ENCODE measurements at regions not wholly inside any gene's neighbourhood (a gene's known extent, or its start where the extent isn't known, plus 50 kb on each side); places are given as distances from the start of the nearest gene placed in this dataset.

DNA sequence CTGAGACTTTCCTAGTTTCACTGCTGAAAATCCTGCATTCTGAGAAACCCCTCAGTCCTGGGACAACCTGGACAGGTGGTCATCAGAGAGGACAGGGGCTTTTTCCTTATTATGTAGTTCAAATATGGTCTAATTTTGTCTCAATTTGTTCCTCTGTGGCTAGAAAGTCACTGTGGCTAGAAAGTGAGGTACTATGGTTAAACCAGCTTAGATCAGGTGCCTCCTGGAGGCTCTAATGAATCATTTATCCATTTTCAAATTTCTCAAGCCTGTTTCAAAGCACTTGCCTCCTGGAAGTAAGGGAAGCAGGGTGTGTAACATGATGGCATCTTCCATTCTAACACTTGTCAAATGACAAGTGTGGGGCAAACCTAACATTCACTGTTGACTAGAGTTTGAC, 326.8 kb downstream of the PIK3C3 start:
- peaks cover 6 to 7% of the 10 kb centered on the region in 2 donors for H3K4me1 ChIP-seq (replicated peaks in 1 of 2)
- H3K4me3 ChIP-seq, result no peak overlapping the region
- in situ Hi-C loops (cut with MboI; ENCODE audit: low pct_unique_long_range_greater_than_20kb in 2 of 9, low sequenced_read_pairs in 9 of 9, unreplicated experiment in 9 of 9), result loop anchor here in 2 of 9 experiments (25.0 kb wide), 4 partner anchors 170 to 1280 kb away; no protein-coding TSS in a partner anchor
- ATAC-seq (replicated peaks in 6 of 8), result no peak
- no peak overlapping the region for H3K27ac ChIP-seq

DNA sequence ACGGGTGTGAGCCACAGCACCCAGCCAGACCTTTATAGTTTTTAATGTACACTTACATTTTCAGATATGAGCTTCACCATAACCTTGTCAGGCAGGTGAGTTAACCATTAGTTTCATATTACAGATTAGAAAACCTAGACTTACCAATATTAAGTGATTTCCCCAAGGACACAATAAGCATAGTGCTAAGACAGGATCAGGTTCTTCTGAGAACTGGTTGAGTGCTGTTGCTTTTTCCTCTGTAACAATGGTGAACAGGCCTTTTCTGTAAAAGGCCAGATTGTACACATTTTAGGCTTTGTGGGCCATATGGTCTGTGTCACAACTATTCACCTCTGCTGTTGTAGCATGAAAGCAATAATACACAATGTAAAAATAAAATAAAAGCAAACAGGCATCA, 332.0 kb downstream of the PIK3C3 start:
- ATAC-seq (replicated peaks in 6 of 8), result no peak
- Histone ChIP-seq H3K27ac (no peak overlapping the region), H3K4me3 (no peak overlapping the region), H3K4me1 (replicated peaks in 1 of 2) (peaks cover 0 to 17% of the 10 kb centered on the region in 2 donors)
- 0 to 100% (median 75%) methylated on average over 1 of the region's 1 CpG; no CpG with 5 or more reads in 4 of the 10 experiments for WGBS, 10 experiments
- in situ Hi-C loops (cut with MboI; ENCODE audit: low pct_unique_long_range_greater_than_20kb in 2 of 9, low sequenced_read_pairs in 9 of 9, unreplicated experiment in 9 of 9), result loop anchor here in 2 of 9 experiments (25.0 kb wide), 4 partner anchors 175 to 1275 kb away; no protein-coding TSS in a partner anchor

DNA sequence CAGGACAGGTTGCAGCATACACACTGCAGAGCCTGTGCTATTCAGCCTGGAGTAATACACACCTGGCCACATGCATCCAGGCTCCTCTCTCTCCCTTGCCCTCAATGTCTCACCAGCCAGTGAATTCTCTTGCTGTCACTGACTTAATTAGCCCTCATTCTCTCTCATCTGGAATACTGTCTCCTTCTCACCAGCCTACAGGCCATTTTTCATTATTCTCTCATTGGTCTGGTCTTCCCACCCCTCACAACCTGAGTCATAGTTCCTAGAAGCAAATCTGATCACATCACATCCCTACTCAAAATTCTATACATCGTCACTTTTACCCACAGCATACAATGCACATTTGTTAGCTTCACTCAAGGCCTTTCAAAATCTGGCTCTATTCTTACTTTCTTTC, 333.1 kb downstream of the PIK3C3 start:
- peaks cover 0 to 17% of the 10 kb centered on the region in 2 donors for H3K4me1 ChIP-seq (replicated peaks in 1 of 2)
- in situ Hi-C loops (cut with MboI; ENCODE audit: low pct_unique_long_range_greater_than_20kb in 2 of 9, low sequenced_read_pairs in 9 of 9, unreplicated experiment in 9 of 9), result loop anchor here in 2 of 9 experiments (25.0 kb wide), 4 partner anchors 176 to 1274 kb away; no protein-coding TSS in a partner anchor
- H3K4me3 ChIP-seq, result no peak overlapping the region
- peak in 5 of 8 experiments; percentile 25 to 69 (median 53) for ATAC-seq (replicated peaks in 6 of 8)
- H3K27ac ChIP-seq, result no peak overlapping the region
- WGBS, 10 experiments, result 43 to 100% (median 80%) methylated on average over 1 of the region's 1 CpG; no CpG with 5 or more reads in 2 of the 10 experiments

DNA sequence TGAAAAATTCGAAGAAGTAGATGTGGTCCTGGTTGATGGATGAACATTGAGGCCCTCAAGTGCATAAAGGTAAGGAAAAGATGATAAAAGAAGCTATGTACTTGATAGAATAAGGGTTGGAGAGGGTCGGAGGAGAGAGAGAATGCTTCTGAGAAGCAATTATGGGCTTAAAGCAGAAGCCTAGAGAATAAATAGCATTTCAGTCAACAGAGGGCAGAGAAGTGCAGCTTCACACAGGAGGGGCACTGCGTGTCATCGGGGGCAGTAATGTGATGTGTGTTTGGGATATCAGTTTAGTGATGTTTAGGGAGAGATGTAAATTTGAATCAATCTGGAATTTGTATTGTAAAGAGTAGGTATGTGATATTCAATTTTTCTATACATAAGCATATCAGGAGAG, 334.5 kb downstream of the PIK3C3 start:
- H3K4me3 ChIP-seq, result no peak overlapping the region
- no peak for ATAC-seq (replicated peaks in 6 of 8)
- no peak overlapping the region for H3K27ac ChIP-seq
- WGBS, 10 experiments, result 17 to 84% (median 58%) methylated on average over 1 to 4 of the region's 4 CpGs; no CpG with 5 or more reads in 2 of the 10 experiments
- H3K4me1 ChIP-seq (replicated peaks in 1 of 2), result peaks cover 4 to 22% of the 10 kb centered on the region in 2 donors
- in situ Hi-C loops (cut with MboI; ENCODE audit: low pct_unique_long_range_greater_than_20kb in 2 of 9, low sequenced_read_pairs in 9 of 9, unreplicated experiment in 9 of 9), result loop anchor here in 2 of 9 experiments (25.0 kb wide), 4 partner anchors 177 to 1273 kb away; no protein-coding TSS in a partner anchor

DNA sequence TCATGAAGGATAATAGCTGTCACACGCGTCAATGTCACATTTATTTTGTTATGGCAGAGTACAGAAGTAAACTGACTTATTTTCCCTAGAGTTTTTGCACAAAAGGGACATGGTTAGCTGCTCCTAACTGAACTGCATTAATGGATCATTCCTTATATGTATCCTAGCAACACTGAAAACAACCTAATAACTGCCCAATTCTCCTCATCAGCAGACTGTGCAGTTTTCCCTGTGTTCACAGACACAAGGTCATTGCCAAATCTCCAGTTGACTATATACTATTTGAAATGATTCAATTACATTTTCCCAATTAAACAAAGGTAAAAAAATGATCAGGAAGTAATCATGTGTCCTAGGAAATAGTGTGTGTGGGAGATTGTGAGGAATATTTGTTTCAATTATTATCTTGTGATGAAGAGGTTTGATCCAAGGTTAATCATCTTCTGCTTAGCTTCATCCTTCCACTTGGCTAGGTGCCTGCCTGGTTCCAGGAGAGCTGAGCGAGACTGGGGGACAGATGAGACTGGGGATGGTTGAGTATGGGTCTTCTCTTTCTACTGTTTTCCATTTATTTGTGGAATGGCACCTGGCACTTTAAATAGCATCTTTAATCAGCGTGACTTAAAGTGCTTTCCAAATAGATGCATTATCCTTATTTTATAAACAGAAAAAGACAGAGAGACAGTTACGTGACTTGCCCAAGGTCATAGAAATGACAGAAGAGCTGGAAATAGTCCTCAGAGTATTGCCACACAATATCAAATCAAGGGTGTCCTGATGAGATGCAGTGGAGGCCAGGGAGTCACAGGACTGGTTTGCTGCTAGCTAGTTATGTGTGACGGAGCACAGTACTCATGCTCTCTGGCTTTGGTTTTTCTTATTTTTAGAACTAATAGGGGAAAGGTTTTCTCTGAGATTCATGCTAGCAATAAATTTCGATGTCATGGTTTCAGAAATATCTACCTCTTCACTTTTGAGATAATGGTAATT, 335.6 kb downstream of the PIK3C3 start:
- in situ Hi-C loops (cut with MboI; ENCODE audit: low pct_unique_long_range_greater_than_20kb in 2 of 9, low sequenced_read_pairs in 9 of 9, unreplicated experiment in 9 of 9), result loop anchor here in 2 of 9 experiments (10.0 to 25.0 kb wide), 5 partner anchors 178 to 1272 kb away; partner anchors contain the start of gene SYT4 (in 1 of the 2)
- peaks cover 5 to 26% of the 10 kb centered on the region in 2 donors for H3K4me1 ChIP-seq (replicated peaks in 1 of 2)
- no peak overlapping the region for H3K4me3 ChIP-seq
- H3K27ac ChIP-seq, result no peak overlapping the region
- peak in 3 of 8 experiments; percentile 32 to 61 (median 43) for ATAC-seq (replicated peaks in 6 of 8)
- 26 to 100% (median 71%) methylated on average over 2 to 7 of the region's 7 CpGs for WGBS, 10 experiments

DNA sequence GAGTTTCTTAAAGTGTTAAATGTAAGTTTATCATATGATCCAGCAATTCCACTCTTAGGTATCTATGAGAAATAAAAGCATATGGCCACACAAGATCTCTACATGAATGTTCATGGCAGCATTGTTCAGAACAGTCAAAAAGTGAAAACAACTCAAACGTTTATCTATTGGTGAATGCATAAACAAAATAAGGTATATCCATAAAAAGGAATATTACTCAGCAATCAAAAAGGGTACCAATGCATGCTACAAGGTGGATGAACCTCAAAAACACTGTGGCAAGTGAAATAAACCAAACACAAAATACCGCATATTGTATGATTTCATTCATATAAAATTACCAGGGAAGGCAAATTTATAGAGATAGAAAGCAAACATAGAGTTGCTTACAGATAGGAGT, 337.6 kb downstream of the PIK3C3 start:
- peaks cover 5 to 26% of the 10 kb centered on the region in 2 donors for H3K4me1 ChIP-seq (replicated peaks in 1 of 2)
- 7 to 96% (median 68%) methylated on average over 1 to 2 of the region's 2 CpGs; no CpG with 5 or more reads in 2 of the 10 experiments for WGBS, 10 experiments
- in situ Hi-C loops (cut with MboI; ENCODE audit: low pct_unique_long_range_greater_than_20kb in 2 of 9, low sequenced_read_pairs in 9 of 9, unreplicated experiment in 9 of 9), result loop anchor here in 2 of 9 experiments (10.0 to 25.0 kb wide), 5 partner anchors 180 to 1270 kb away; partner anchors contain the start of gene SYT4 (in 1 of the 2)
- H3K27ac ChIP-seq, result no peak overlapping the region
- no peak for ATAC-seq (replicated peaks in 6 of 8)
- H3K4me3 ChIP-seq, result no peak overlapping the region

DNA sequence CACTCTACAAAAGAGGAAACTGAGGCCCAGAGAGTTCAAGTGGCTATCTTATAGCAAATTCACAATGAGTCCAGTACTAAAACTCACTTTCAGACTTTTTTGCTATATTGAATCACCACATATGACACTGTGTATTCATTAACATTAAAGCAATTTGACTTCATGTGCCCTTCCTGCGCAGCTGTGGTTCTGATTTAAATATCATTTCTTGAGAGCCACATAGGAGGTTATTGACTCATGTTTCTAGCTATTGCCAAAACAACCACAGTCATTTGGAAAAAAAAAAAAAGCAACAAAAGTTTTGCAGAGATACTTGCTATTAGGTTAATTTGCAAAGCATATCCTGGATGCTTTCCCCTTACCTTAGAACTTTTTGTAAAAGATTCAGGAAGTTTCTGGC, 341.2 kb downstream of the PIK3C3 start:
- 17 to 100% (median 94%) methylated on average over 1 of the region's 1 CpG; no CpG with 5 or more reads in 2 of the 10 experiments for WGBS, 10 experiments
- in situ Hi-C loops (cut with MboI; ENCODE audit: low pct_unique_long_range_greater_than_20kb in 2 of 9, low sequenced_read_pairs in 9 of 9, unreplicated experiment in 9 of 9), result loop anchor here in 2 of 9 experiments (10.0 to 25.0 kb wide), 5 partner anchors 184 to 1266 kb away; partner anchors contain the start of gene SYT4 (in 1 of the 2)
- Histone ChIP-seq H3K4me1 (replicated peaks in 1 of 2) (peaks cover 9 to 14% of the 10 kb centered on the region in 2 donors), H3K27ac (no peak overlapping the region), H3K4me3 (no peak overlapping the region)
- no peak for ATAC-seq (replicated peaks in 6 of 8)

DNA sequence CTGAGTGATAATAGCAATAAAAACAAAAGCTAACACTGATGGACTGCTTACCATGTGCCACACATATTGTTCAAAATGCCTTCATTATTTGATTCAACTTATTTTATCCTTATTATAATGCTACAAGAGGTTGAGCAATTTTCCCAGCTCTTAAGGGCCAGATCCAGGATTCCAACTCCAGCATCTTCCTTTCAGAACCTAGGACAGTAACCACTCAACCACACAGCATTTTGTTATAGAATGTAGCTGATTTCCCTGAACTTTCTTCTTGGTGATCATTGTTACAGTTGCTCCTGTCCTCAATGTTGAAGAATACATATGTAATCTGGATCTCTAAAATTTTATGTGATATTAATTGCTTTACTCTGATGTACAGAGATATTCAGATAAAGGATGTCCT, 341.7 kb downstream of the PIK3C3 start:
- no peak overlapping the region for H3K4me3 ChIP-seq
- in situ Hi-C loops (cut with MboI; ENCODE audit: low pct_unique_long_range_greater_than_20kb in 2 of 9, low sequenced_read_pairs in 9 of 9, unreplicated experiment in 9 of 9), result loop anchor here in 2 of 9 experiments (10.0 to 25.0 kb wide), 5 partner anchors 184 to 1266 kb away; partner anchors contain the start of gene SYT4 (in 1 of the 2)
- H3K4me1 ChIP-seq (replicated peaks in 1 of 2), result peaks cover 9 to 14% of the 10 kb centered on the region in 2 donors
- no peak overlapping the region for H3K27ac ChIP-seq
- no peak for ATAC-seq (replicated peaks in 6 of 8)

DNA sequence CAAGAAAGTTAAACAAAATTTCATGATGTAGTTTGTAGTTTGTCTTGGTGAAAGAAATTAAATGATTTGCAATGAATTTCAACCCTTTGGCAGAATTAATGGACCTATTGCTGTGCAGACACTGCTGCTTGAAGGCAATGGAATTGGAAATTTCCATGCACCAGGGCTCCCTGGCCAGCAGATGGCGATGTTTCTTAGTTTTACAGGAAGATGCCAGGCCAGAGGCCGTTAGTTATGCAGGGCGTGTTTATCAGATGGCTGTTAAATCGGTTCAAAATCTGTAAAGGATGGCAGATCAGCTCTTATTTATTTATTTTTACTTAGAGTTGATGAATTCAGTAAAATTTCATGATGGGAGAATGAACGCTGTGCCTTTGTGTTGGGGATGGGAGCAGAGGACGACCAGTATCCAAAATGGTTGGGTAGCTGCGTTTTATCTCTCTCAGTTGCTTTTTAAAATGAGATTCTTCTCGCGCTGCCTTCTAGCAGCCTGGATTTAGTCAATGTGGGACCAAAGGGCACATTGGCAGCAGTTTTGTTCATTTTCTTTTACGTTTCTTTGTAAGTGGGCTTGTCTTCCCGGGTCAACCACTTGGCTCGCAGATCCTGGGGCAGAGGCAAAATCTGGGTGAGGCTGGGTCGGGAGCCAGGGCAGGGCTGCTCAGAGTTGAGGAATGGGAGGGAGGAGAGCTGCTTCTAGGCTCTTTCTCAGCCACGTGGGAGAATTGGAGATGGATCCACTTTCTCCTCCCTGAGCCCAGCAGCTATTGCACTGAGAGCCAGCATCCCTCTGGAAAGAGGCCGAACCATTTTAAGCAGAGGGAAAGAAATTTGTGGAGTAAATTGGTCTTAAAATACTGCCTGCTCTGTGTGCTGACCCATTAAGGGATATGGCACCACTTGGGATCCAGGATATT, 344.0 kb downstream of the PIK3C3 start:
- Histone ChIP-seq H3K27ac (no peak overlapping the region), H3K4me3 (no peak overlapping the region), H3K4me1 (replicated peaks in 1 of 2) (peaks cover 9 to 17% of the 10 kb centered on the region in 2 donors)
- WGBS, 10 experiments, result 1 to 68% (median 36%) methylated on average over 2 to 14 of the region's 15 CpGs
- in situ Hi-C loops (cut with MboI; ENCODE audit: low pct_unique_long_range_greater_than_20kb in 2 of 9, low sequenced_read_pairs in 9 of 9, unreplicated experiment in 9 of 9), result loop anchor here in 2 of 9 experiments (10.0 to 25.0 kb wide), 5 partner anchors 187 to 1263 kb away; partner anchors contain the start of gene SYT4 (in 1 of the 2)
- peak; percentile 84 to 96 (median 92) for ATAC-seq (replicated peaks in 6 of 8)

DNA sequence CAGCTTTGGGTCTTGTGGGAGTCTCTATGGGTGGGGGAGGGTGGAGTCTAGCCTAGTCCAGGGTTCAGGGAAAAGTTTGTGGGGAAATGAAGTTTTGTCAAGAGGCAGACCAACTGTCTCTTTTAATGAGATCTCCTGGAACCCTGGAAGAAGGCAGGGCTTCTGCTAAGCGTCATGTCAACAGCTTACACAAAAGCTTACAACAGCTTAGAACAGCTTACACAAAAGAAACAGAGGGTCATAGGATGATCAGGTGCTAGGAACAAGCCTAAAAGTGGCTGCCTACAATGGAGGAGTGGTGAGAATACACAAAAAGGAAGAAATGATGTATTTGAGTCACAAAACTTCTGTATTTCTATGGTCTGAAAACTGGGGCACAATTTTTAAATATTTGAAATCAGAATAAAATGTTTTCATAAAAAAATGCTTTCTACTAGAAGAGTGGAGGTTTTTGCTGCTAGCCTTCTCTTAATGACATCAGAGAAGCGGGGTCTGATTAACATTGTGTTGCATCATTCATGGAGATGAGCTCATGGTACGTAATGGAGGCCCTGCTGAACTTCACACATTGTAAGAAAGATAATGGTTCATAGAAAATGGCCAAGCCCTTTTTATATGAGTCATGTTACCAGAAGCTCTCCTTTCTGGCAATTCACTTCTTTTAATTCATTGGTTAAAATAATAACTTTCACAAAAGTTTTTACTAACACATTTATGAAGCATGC, 351.0 kb downstream of the PIK3C3 start:
- in situ Hi-C loops (cut with MboI; ENCODE audit: low pct_unique_long_range_greater_than_20kb in 2 of 9, low sequenced_read_pairs in 9 of 9, unreplicated experiment in 9 of 9), result loop anchor here in 2 of 9 experiments (25.0 kb wide), 2 partner anchors 956 to 1256 kb away; no protein-coding TSS in a partner anchor
- Histone ChIP-seq H3K27ac (no peak overlapping the region), H3K4me1 (replicated peaks in 1 of 2) (peaks cover 0 to 13% of the 10 kb centered on the region in 2 donors), H3K4me3 (no peak overlapping the region)
- WGBS, 10 experiments, result 30 to 100% (median 83%) methylated on average over 1 to 3 of the region's 3 CpGs; no CpG with 5 or more reads in 1 of the 10 experiments
- ATAC-seq (replicated peaks in 6 of 8), result peak in 4 of 8 experiments; percentile 39 to 90 (median 83)

DNA sequence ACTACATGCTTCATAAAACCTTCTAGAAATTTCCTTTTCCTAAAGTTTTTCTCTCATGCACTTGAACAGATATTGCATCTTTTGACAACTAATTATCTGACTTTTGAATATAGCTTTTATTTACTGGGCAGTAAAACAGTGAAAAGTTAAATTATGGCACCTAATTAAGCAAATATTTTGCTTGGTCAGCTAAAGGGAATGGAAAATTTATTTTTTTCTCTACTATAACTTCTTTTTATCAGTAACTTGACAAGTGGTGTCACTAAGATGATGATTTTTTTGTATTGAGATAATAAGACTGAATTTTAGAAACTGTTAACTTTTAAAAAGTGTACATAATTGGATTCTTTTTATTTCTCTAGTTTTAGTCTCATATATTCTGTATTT, 351.6 kb downstream of the PIK3C3 start:
- no peak for ATAC-seq (replicated peaks in 6 of 8)
- Histone ChIP-seq H3K27ac (no peak overlapping the region), H3K4me1 (replicated peaks in 1 of 2) (peaks cover 0 to 13% of the 10 kb centered on the region in 2 donors), H3K4me3 (no peak overlapping the region)
- in situ Hi-C loops (cut with MboI; ENCODE audit: low pct_unique_long_range_greater_than_20kb in 2 of 9, low sequenced_read_pairs in 9 of 9, unreplicated experiment in 9 of 9), result loop anchor here in 2 of 9 experiments (25.0 kb wide), 2 partner anchors 956 to 1256 kb away; no protein-coding TSS in a partner anchor
